ENCODE measurements at regions not wholly inside any gene's neighbourhood (a gene's known extent, or its start where the extent isn't known, plus 50 kb on each side); places are given as distances from the start of the nearest gene placed in this dataset.

- H3K4me2 ChIP-seq (ENCODE audit: low read length): no peak overlapping the region
- no peak overlapping the region for H3K9ac ChIP-seq (ENCODE audit: low read length)
- no peak overlapping the region for H2BK5ac ChIP-seq (ENCODE audit: low read length)
- H4K5ac ChIP-seq (ENCODE audit: low read length): no peak overlapping the region
- no peak overlapping the region for H3K23ac ChIP-seq (ENCODE audit: low read length)
- no peaks in the 10 kb centered on the region for H3K36me3 ChIP-seq (ENCODE audit: control insufficient read depth, insufficient read depth, low read length)
- no peak overlapping the region for H3K4me3 ChIP-seq (ENCODE audit: low read length)
- H3K27me3 ChIP-seq (ENCODE audit: insufficient read depth, low read length, poor library complexity): no peaks in the 10 kb centered on the region
- no peak for DNase-seq
- no peaks in the 10 kb centered on the region for H3K79me2 ChIP-seq (ENCODE audit: control insufficient read depth, insufficient read depth, low read length)
- H3K27ac ChIP-seq (ENCODE audit: low read depth, low read length): no peak overlapping the region
- no peaks in the 10 kb centered on the region for H3K4me1 ChIP-seq (ENCODE audit: control insufficient read depth, low read depth, low read length)
- no CpG with 5 or more reads among the region's 12 CpGs for WGBS (ENCODE audit: extremely low coverage, insufficient coverage, low lambda C conversion rate)
- no peaks in the 10 kb centered on the region for H3K79me1 ChIP-seq (ENCODE audit: low read length)
- no peak overlapping the region for H3K18ac ChIP-seq (ENCODE audit: low read length)
- no peak overlapping the region for H3K56ac ChIP-seq (ENCODE audit: low read length)
- no peak overlapping the region for H3K4ac ChIP-seq (ENCODE audit: low read depth, low read length)
- no peak overlapping the region for H2AK5ac ChIP-seq (ENCODE audit: low read length)
- no peak overlapping the region for H2BK120ac ChIP-seq (ENCODE audit: low read depth, low read length)
- no peak overlapping the region for H4K8ac ChIP-seq (ENCODE audit: low read depth, low read length)
- no peak overlapping the region for H2BK15ac ChIP-seq (replicated peaks; ENCODE audit: low read depth)
These were observed 87.9 kb downstream of the THBS2 start for GRCh38 chr6:169165561-169166300.

DNA sequence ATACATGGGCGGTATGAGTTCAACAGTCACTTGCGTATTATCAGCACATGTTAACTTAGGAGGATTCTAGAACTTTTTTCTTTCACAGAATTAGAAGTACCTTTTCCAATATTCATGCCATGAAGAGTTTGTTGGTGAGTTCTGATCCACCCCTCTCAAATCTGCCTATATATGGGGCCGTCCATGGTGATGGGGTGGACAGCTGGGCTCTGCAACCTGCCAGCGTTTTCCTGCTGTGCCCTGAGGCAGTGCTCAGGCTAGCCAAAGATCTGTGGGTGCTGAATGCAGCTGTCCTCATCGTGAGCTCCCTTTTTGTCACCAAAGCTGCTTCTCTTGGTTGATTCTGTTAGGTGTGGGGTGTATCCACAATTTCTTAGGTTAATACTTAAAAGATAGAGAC lies 88.7 kb downstream of the THBS2 start:
- WGBS (ENCODE audit: extremely low coverage, insufficient coverage, low lambda C conversion rate): no CpG with 5 or more reads among the region's 5 CpGs
- Histone ChIP-seq H3K79me2 (ENCODE audit: control insufficient read depth, insufficient read depth, low read length) (no peaks in the 10 kb centered on the region), H3K4me1 (ENCODE audit: control insufficient read depth, low read depth, low read length) (no peaks in the 10 kb centered on the region), H3K4me2 (ENCODE audit: low read length) (no peak overlapping the region), H3K27me3 (ENCODE audit: insufficient read depth, low read length, poor library complexity) (no peaks in the 10 kb centered on the region), H3K9ac (ENCODE audit: low read length) (no peak overlapping the region), H2AK5ac (ENCODE audit: low read length) (no peak overlapping the region), H3K27ac (ENCODE audit: low read depth, low read length) (no peak overlapping the region), H2BK5ac (ENCODE audit: low read length) (no peak overlapping the region), H3K4ac (ENCODE audit: low read depth, low read length) (no peak overlapping the region), H2BK15ac (replicated peaks; ENCODE audit: low read depth) (no peak overlapping the region), H3K4me3 (ENCODE audit: low read length) (no peak overlapping the region), H3K56ac (ENCODE audit: low read length) (no peak overlapping the region), H3K79me1 (ENCODE audit: low read length) (no peaks in the 10 kb centered on the region), H3K23ac (ENCODE audit: low read length) (no peak overlapping the region), H4K5ac (ENCODE audit: low read length) (no peak overlapping the region), H3K36me3 (ENCODE audit: control insufficient read depth, insufficient read depth, low read length) (no peaks in the 10 kb centered on the region), H2BK120ac (ENCODE audit: low read depth, low read length) (no peak overlapping the region), H4K8ac (ENCODE audit: low read depth, low read length) (no peak overlapping the region), H3K18ac (ENCODE audit: low read length) (no peak overlapping the region)
- DNase-seq: no peak

GRCh38 chr6:169164451-169164850 lies 89.2 kb downstream of the THBS2 start:
- no peaks in the 10 kb centered on the region for H3K79me2 ChIP-seq (ENCODE audit: control insufficient read depth, insufficient read depth, low read length)
- no peak overlapping the region for H2BK15ac ChIP-seq (replicated peaks; ENCODE audit: low read depth)
- H3K23ac ChIP-seq (ENCODE audit: low read length): no peak overlapping the region
- no peak overlapping the region for H2AK5ac ChIP-seq (ENCODE audit: low read length)
- H3K79me1 ChIP-seq (ENCODE audit: low read length): no peaks in the 10 kb centered on the region
- no peak overlapping the region for H4K8ac ChIP-seq (ENCODE audit: low read depth, low read length)
- H3K27me3 ChIP-seq (ENCODE audit: insufficient read depth, low read length, poor library complexity): no peaks in the 10 kb centered on the region
- no peak overlapping the region for H4K5ac ChIP-seq (ENCODE audit: low read length)
- DNase-seq: no peak
- no peaks in the 10 kb centered on the region for H3K4me1 ChIP-seq (ENCODE audit: control insufficient read depth, low read depth, low read length)
- WGBS (ENCODE audit: extremely low coverage, insufficient coverage, low lambda C conversion rate): no CpG with 5 or more reads among the region's 5 CpGs
- H3K4ac ChIP-seq (ENCODE audit: low read depth, low read length): no peak overlapping the region
- H3K4me2 ChIP-seq (ENCODE audit: low read length): no peak overlapping the region
- H2BK5ac ChIP-seq (ENCODE audit: low read length): no peak overlapping the region
- H3K9ac ChIP-seq (ENCODE audit: low read length): no peak overlapping the region
- no peak overlapping the region for H3K4me3 ChIP-seq (ENCODE audit: low read length)
- H3K36me3 ChIP-seq (ENCODE audit: control insufficient read depth, insufficient read depth, low read length): no peaks in the 10 kb centered on the region
- H2BK120ac ChIP-seq (ENCODE audit: low read depth, low read length): no peak overlapping the region
- no peak overlapping the region for H3K18ac ChIP-seq (ENCODE audit: low read length)
- H3K27ac ChIP-seq (ENCODE audit: low read depth, low read length): no peak overlapping the region
- H3K56ac ChIP-seq (ENCODE audit: low read length): no peak overlapping the region

DNA sequence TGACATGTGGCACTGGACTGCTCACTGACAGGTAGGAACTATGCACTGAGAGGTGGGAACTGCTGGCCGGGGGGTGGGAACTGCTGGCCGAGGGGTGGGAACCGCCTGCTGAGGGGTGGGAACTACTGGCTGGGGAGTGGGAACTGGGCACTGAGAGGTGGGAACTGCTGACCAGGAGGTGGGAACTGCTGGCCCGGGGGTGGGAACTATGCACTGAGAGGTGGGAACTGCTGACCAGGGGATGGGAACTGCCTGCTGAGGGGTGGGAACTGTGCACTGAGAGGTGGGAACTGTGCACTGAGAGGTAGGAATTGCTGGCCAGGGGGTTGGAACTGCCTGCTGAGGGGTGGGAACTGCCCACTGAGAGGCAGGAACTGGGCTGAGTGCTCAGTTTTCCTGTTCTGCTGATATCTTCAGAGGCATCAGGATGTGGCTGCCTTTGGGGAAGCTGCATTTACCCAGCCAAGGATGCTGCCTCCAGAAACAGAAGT lies 90.2 kb downstream of the THBS2 start:
- no peaks in the 10 kb centered on the region for H3K79me1 ChIP-seq (ENCODE audit: low read length)
- no peak overlapping the region for H2AK5ac ChIP-seq (ENCODE audit: low read length)
- H3K4me2 ChIP-seq (ENCODE audit: low read length): no peak overlapping the region
- H3K18ac ChIP-seq (ENCODE audit: low read length): no peak overlapping the region
- H3K4me3 ChIP-seq (ENCODE audit: low read length): no peak overlapping the region
- H3K56ac ChIP-seq (ENCODE audit: low read length): no peak overlapping the region
- no peak overlapping the region for H2BK15ac ChIP-seq (replicated peaks; ENCODE audit: low read depth)
- no peak overlapping the region for H3K4ac ChIP-seq (ENCODE audit: low read depth, low read length)
- no peaks in the 10 kb centered on the region for H3K79me2 ChIP-seq (ENCODE audit: control insufficient read depth, insufficient read depth, low read length)
- H3K9ac ChIP-seq (ENCODE audit: low read length): no peak overlapping the region
- H2BK5ac ChIP-seq (ENCODE audit: low read length): no peak overlapping the region
- H4K5ac ChIP-seq (ENCODE audit: low read length): no peak overlapping the region
- H3K27me3 ChIP-seq (ENCODE audit: insufficient read depth, low read length, poor library complexity): no peaks in the 10 kb centered on the region
- H3K4me1 ChIP-seq (ENCODE audit: control insufficient read depth, low read depth, low read length): no peaks in the 10 kb centered on the region
- WGBS (ENCODE audit: extremely low coverage, insufficient coverage, low lambda C conversion rate): no CpG with 5 or more reads among the region's 4 CpGs
- DNase-seq: no peak
- no peak overlapping the region for H2BK120ac ChIP-seq (ENCODE audit: low read depth, low read length)
- H3K23ac ChIP-seq (ENCODE audit: low read length): no peak overlapping the region
- no peak overlapping the region for H4K8ac ChIP-seq (ENCODE audit: low read depth, low read length)
- no peaks in the 10 kb centered on the region for H3K36me3 ChIP-seq (ENCODE audit: control insufficient read depth, insufficient read depth, low read length)
- H3K27ac ChIP-seq (ENCODE audit: low read depth, low read length): no peak overlapping the region

DNA sequence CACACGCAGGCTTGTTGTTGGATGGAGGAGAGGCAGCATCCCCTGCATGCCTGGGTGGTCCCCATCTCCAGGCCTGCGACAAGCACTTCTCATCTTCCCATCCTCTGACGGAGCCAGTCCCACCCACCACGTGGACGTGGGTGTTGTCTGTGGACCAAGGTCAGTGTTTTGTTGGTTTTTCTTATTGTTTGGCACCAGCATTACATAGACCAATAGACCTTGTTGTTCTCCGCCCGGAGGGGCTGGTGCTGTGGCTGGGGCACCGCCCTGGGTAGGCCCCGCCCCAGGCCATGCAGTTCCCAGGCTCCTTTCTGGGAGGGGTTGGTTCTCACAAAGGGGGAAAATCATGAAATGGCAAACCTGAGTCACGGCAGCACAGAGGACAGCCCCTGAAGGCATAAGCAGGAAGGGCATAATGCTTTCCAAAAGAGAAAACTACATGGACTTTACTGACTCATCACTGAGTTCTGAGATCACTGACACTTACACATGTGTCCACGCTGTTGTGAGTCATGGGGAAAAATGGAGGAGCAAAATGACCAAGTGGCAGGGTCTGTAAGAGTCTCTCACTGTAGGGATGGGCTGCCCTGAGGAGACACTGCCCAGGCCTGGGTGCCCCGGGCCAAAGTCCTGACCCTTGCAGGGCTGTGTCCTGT lies 90.8 kb downstream of the THBS2 start:
- Histone ChIP-seq H3K9ac (ENCODE audit: low read length) (no peak overlapping the region), H2AK5ac (ENCODE audit: low read length) (no peak overlapping the region), H2BK5ac (ENCODE audit: low read length) (no peak overlapping the region), H2BK15ac (replicated peaks; ENCODE audit: low read depth) (no peak overlapping the region), H3K56ac (ENCODE audit: low read length) (no peak overlapping the region), H3K79me1 (ENCODE audit: low read length) (no peaks in the 10 kb centered on the region), H3K18ac (ENCODE audit: low read length) (no peak overlapping the region), H3K27ac (ENCODE audit: low read depth, low read length) (no peak overlapping the region), H3K4ac (ENCODE audit: low read depth, low read length) (no peak overlapping the region), H4K5ac (ENCODE audit: low read length) (no peak overlapping the region), H3K79me2 (ENCODE audit: control insufficient read depth, insufficient read depth, low read length) (no peaks in the 10 kb centered on the region), H3K23ac (ENCODE audit: low read length) (no peak overlapping the region), H4K8ac (ENCODE audit: low read depth, low read length) (no peak overlapping the region), H3K4me1 (ENCODE audit: control insufficient read depth, low read depth, low read length) (no peaks in the 10 kb centered on the region), H3K4me3 (ENCODE audit: low read length) (no peak overlapping the region), H2BK120ac (ENCODE audit: low read depth, low read length) (no peak overlapping the region), H3K36me3 (ENCODE audit: control insufficient read depth, insufficient read depth, low read length) (no peaks in the 10 kb centered on the region), H3K27me3 (ENCODE audit: insufficient read depth, low read length, poor library complexity) (no peaks in the 10 kb centered on the region), H3K4me2 (ENCODE audit: low read length) (no peak overlapping the region)
- no CpG with 5 or more reads among the region's 12 CpGs for WGBS (ENCODE audit: extremely low coverage, insufficient coverage, low lambda C conversion rate)
- DNase-seq: no peak
